NCI-H1105 (cell line): ENCODE measurements at regions not wholly inside any gene's neighbourhood (a gene's known extent, or its start where the extent isn't known, plus 50 kb on each side); places are given as distances from the start of the nearest gene placed in this dataset.

Experiments
- DNase-seq: peaks from one replicate; lab custom pipeline; 2025; lab: John Stamatoyannopoulos, UW

GRCh38 chr1:208513799-208514198, 269.6 kb upstream of the PLXNA2 start:
- no peak for DNase-seq

- no peak for DNase-seq
Observed at GRCh38 chr1:208515129-208515528, 270.9 kb upstream of the PLXNA2 start.

GRCh38 chr1:208516780-208517179, 272.6 kb upstream of the PLXNA2 start:
- DNase-seq = no peak

- no peak for DNase-seq
Observed at GRCh38 chr1:208520438-208521099, 276.4 kb upstream of the PLXNA2 start.

- DNase-seq = no peak
Observed at GRCh38 chr1:208521534-208521933, 277.4 kb upstream of the PLXNA2 start.

- no peak for DNase-seq
Observed at GRCh38 chr1:208523007-208523406, 278.8 kb upstream of the PLXNA2 start.

GRCh38 chr1:208524376-208524775, 280.2 kb upstream of the PLXNA2 start:
- DNase-seq = no peak

- DNase-seq = no peak
Observed at GRCh38 chr1:208524925-208525324, 280.7 kb upstream of the PLXNA2 start.

GRCh38 chr1:208525417-208525816, 281.2 kb upstream of the PLXNA2 start:
- DNase-seq = no peak

- no peak for DNase-seq
Observed at GRCh38 chr1:208526613-208527125, 282.5 kb upstream of the PLXNA2 start.

GRCh38 chr1:208527156-208527555, 283.0 kb upstream of the PLXNA2 start:
- DNase-seq = no peak

GRCh38 chr1:208528578-208529240, 284.5 kb upstream of the PLXNA2 start:
- no peak for DNase-seq

GRCh38 chr1:208531003-208531750, 287.0 kb upstream of the PLXNA2 start:
- no peak for DNase-seq

GRCh38 chr1:208533746-208534598, 289.8 kb upstream of the PLXNA2 start:
- no peak for DNase-seq

GRCh38 chr1:208534599-208534897, 290.4 kb upstream of the PLXNA2 start:
- no peak for DNase-seq

GRCh38 chr1:208534979-208535378, 290.8 kb upstream of the PLXNA2 start:
- no peak for DNase-seq

- DNase-seq = no peak
Observed at GRCh38 chr1:208535511-208535910, 291.3 kb upstream of the PLXNA2 start.

GRCh38 chr1:208536212-208536611, 292.0 kb upstream of the PLXNA2 start:
- no peak for DNase-seq

- DNase-seq = no peak
Observed at GRCh38 chr1:208537198-208537597, 293.0 kb upstream of the PLXNA2 start.

GRCh38 chr1:208538078-208538477, 293.9 kb upstream of the PLXNA2 start:
- DNase-seq = no peak

- no peak for DNase-seq
Observed at GRCh38 chr1:208538587-208538986, 294.4 kb upstream of the PLXNA2 start.

- DNase-seq = no peak
Observed at GRCh38 chr1:208540724-208541123, 296.5 kb upstream of the PLXNA2 start.
